GM21526 (cell line): ENCODE measurements at regions not wholly inside any gene's neighbourhood (a gene's known extent, or its start where the extent isn't known, plus 50 kb on each side); places are given as distances from the start of the nearest gene placed in this dataset.

Experiments used
- ATAC-seq: cut with Tn5 transposase; IDR thresholded peaks from one replicate; pipeline ENCODE4 v1.9.1; 2021; ENCODE audit warnings: moderate library complexity; ENCODE audit not compliant: unreplicated experiment, low FRiP score

- no peak for ATAC-seq
Measured at GRCh38 chr4:124907881-124908280, 195.3 kb upstream of the ANKRD50 start.

- no peak for ATAC-seq
Measured at GRCh38 chr4:124905441-124905840, 192.9 kb upstream of the ANKRD50 start.

GRCh38 chr4:124904723-124905388 lies 192.3 kb upstream of the ANKRD50 start:
- ATAC-seq, result no peak

- ATAC-seq, result no peak
Measured at GRCh38 chr4:124903995-124904722, 191.6 kb upstream of the ANKRD50 start.

GRCh38 chr4:124902001-124902515 lies 189.5 kb upstream of the ANKRD50 start:
- no peak for ATAC-seq

GRCh38 chr4:124899997-124900396 lies 187.5 kb upstream of the ANKRD50 start:
- ATAC-seq, result no peak

- ATAC-seq, result no peak
Measured at GRCh38 chr4:124890522-124890921, 178.0 kb upstream of the ANKRD50 start.

- no peak for ATAC-seq
Measured at GRCh38 chr4:124887739-124888138, 175.2 kb upstream of the ANKRD50 start.

- no peak for ATAC-seq
Measured at GRCh38 chr4:124884316-124884715, 171.8 kb upstream of the ANKRD50 start.

GRCh38 chr4:124883632-124884031 lies 171.1 kb upstream of the ANKRD50 start:
- no peak for ATAC-seq

- no peak for ATAC-seq
Measured at GRCh38 chr4:124879195-124879594, 166.7 kb upstream of the ANKRD50 start.

- ATAC-seq, result no peak
Measured at GRCh38 chr4:124874172-124874450, 161.6 kb upstream of the ANKRD50 start.

- ATAC-seq, result no peak
Measured at GRCh38 chr4:124873361-124874171, 161.0 kb upstream of the ANKRD50 start.

GRCh38 chr4:124872659-124873058 lies 160.1 kb upstream of the ANKRD50 start:
- ATAC-seq, result no peak

- no peak for ATAC-seq
Measured at GRCh38 chr4:124869961-124870495, 157.5 kb upstream of the ANKRD50 start.

- ATAC-seq, result no peak
Measured at GRCh38 chr4:124868495-124868894, 156.0 kb upstream of the ANKRD50 start.

GRCh38 chr4:124867536-124867935 lies 155.0 kb upstream of the ANKRD50 start:
- no peak for ATAC-seq

GRCh38 chr4:124866301-124866700 lies 153.8 kb upstream of the ANKRD50 start:
- no peak for ATAC-seq

GRCh38 chr4:124863040-124863545 lies 150.6 kb upstream of the ANKRD50 start:
- no peak for ATAC-seq

- no peak for ATAC-seq
Measured at GRCh38 chr4:124862261-124862660, 149.7 kb upstream of the ANKRD50 start.

GRCh38 chr4:124861761-124862160 lies 149.2 kb upstream of the ANKRD50 start:
- ATAC-seq, result no peak
